Thoracic aorta (tissue), 2 donors: ENCODE measurements at regions not wholly inside any gene's neighbourhood (a gene's known extent, or its start where the extent isn't known, plus 50 kb on each side); places are given as distances from the start of the nearest gene placed in this dataset.

Source experiments
- ATAC-seq: fragments of 150-250 bp; one replicate; pipeline ENCODE4 v1.8.0; 2017; ENCODE audit warnings: low read depth; ENCODE audit not compliant: insufficient number of reproducible peaks, low FRiP score
- DNase-seq: peaks from one replicate; pipeline ENCODE4 v3.0.0-alpha.2; 2020; ENCODE audit warnings: low spot score
- H3K27ac ChIP-seq, 2 donors: fragments of 200-600 bp; sonication (generic); 1 replicate in 1 of 2; 2 replicates in 1 of 2; pipeline ENCODE4 v1.5.1; 2016; ENCODE audit warnings: mild to moderate bottlenecking in 2 of 2, moderate library complexity in 2 of 2
- H3K27me3 ChIP-seq: fragments of 200-600 bp; sonication (generic); replicated peaks from 2 replicates; pipeline ENCODE4 v1.6.0; 2016; ENCODE audit warnings: mild to moderate bottlenecking; ENCODE audit not compliant: insufficient read depth
- H3K36me3 ChIP-seq: fragments of 200-600 bp; sonication (generic); one replicate; pipeline ENCODE4 v1.5.1; 2016
- H3K4me1 ChIP-seq, 2 donors: fragments of 200-600 bp; sonication (generic); 1 replicate in 1 of 2; 2 replicates in 1 of 2; pipeline versions ENCODE4 v1.5.1 to v1.6.0; 2016; ENCODE audit warnings: low read depth in 2 of 2, mild to moderate bottlenecking in 1 of 2; ENCODE audit not compliant: control insufficient read depth in 1 of 2
- H3K4me3 ChIP-seq: fragments of 200-600 bp; sonication (generic); 2 replicates; pipeline ENCODE4 v1.5.1; 2016; ENCODE audit warnings: mild to moderate bottlenecking
- H3K9me3 ChIP-seq: fragments of 200-600 bp; sonication (generic); 2 replicates; pipeline ENCODE4 v1.5.1; 2016
- CTCF ChIP-seq: fragments of 200-600 bp; sonication (generic); IDR thresholded peaks from one replicate; pipeline ENCODE4 v1.5.1; 2019; ENCODE audit warnings: antibody characterized with exemption

DNA sequence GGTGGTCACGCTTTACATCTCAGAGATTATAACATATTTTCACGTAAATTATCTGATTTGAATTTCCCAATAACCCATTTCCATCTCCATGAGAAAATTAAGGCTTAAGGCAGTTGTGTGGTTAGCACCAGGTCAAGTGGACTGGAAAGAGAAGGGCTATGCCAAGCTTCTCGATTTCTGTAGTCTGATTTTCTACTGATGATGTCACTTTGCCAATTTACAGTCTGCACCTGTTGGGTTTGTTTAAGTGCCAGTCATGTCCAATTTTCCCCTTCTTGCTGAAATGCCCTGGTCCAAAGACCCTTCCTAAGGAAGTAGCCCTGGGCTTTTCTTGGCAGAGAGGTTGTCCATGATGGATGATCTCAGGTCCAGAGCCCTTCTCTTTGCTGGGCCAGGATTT is 562.3 kb upstream of the BTBD3 start:
- Histone ChIP-seq H3K4me3 (no peak overlapping the region), H3K9me3 (no peaks in the 10 kb centered on the region), H3K36me3 (no peaks in the 10 kb centered on the region), H3K27ac (no peak overlapping the region), H3K27me3 (no peaks in the 10 kb centered on the region), H3K4me1 (no peaks in the 10 kb centered on the region)
- no peak for DNase-seq
- ATAC-seq, result no peak
- no peak for TF ChIP-seq CTCF

GRCh38 chr20:11356061-11356460 is 561.6 kb upstream of the BTBD3 start:
- Histone ChIP-seq H3K9me3 (no peaks in the 10 kb centered on the region), H3K27ac (no peak overlapping the region), H3K36me3 (no peaks in the 10 kb centered on the region), H3K4me1 (no peaks in the 10 kb centered on the region), H3K27me3 (no peaks in the 10 kb centered on the region), H3K4me3 (no peak overlapping the region)
- no peak for ATAC-seq
- DNase-seq, result no peak
- TF ChIP-seq CTCF, result no peak

DNA sequence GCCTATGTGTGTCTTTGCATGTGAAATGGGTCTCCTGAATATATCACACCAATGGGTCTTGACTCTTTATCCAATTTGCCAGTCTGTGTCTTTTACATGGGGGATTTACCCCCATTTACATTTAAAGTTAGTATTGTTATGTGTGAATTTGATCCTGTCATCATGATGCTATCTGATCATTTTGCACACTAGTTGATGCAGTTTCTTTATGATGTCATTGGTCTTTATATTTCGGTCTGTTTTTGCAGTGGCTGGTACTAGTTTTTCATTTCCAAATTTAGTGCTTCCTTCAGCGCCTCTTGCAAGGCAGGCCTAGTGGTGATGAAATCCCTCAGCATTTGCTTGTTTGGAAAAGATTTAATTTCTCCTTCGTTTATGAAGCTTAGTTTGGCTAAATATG is 555.2 kb upstream of the BTBD3 start:
- H3K27ac ChIP-seq, result no peak overlapping the region
- no peak for DNase-seq
- H3K36me3 ChIP-seq, result no peaks in the 10 kb centered on the region
- H3K27me3 ChIP-seq, result no peaks in the 10 kb centered on the region
- H3K4me3 ChIP-seq, result no peak overlapping the region
- no peaks in the 10 kb centered on the region for H3K9me3 ChIP-seq
- no peak for ATAC-seq
- TF ChIP-seq CTCF, result no peak
- no peaks in the 10 kb centered on the region for H3K4me1 ChIP-seq

GRCh38 chr20:11364736-11365135 is 553.0 kb upstream of the BTBD3 start:
- H3K36me3 ChIP-seq, result no peaks in the 10 kb centered on the region
- H3K4me3 ChIP-seq, result no peak overlapping the region
- H3K27ac ChIP-seq, result no peak overlapping the region
- H3K9me3 ChIP-seq, result no peaks in the 10 kb centered on the region
- no peak for ATAC-seq
- no peaks in the 10 kb centered on the region for H3K27me3 ChIP-seq
- no peaks in the 10 kb centered on the region for H3K4me1 ChIP-seq
- DNase-seq, result no peak
- TF ChIP-seq CTCF, result no peak

DNA sequence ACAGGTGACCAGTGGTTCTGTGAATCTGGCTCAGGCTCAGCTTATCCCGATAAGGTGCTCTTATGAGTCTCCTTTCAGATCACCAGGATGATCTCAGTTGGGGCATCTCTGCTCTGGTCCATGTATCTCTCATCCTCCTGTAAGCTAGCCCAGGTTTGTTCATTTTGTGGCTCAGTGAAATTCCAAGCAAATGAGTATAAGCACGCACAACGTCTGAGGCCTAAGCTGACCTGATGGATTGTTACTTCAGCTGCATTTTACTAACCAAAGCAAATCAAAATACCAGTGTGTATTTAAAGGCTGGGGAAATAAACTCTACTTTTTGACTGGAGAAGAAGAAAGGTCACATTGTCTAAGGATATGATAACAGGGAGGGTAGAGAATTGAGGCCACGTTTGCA is 551.0 kb upstream of the BTBD3 start:
- no peaks in the 10 kb centered on the region for H3K36me3 ChIP-seq
- no peak for TF ChIP-seq CTCF
- DNase-seq (no peak), ATAC-seq (no peak)
- no peaks in the 10 kb centered on the region for H3K27me3 ChIP-seq
- no peaks in the 10 kb centered on the region for H3K9me3 ChIP-seq
- H3K4me3 ChIP-seq, result no peak overlapping the region
- no peaks in the 10 kb centered on the region for H3K4me1 ChIP-seq
- no peak overlapping the region for H3K27ac ChIP-seq
